HG03103 (cell line): ENCODE measurements at regions not wholly inside any gene's neighbourhood (a gene's known extent, or its start where the extent isn't known, plus 50 kb on each side); places are given as distances from the start of the nearest gene placed in this dataset.
"Not testable (repeated sequence)": the region's sequence is repeated elsewhere in the genome, so short reads cannot be mapped to it uniquely, and the experiment has no call there.

Source experiments
- ATAC-seq: cut with Tn5 transposase; IDR thresholded peaks from one replicate; pipeline ENCODE4 v1.9.1; 2021; ENCODE audit warnings: low read depth; ENCODE audit not compliant: unreplicated experiment

DNA sequence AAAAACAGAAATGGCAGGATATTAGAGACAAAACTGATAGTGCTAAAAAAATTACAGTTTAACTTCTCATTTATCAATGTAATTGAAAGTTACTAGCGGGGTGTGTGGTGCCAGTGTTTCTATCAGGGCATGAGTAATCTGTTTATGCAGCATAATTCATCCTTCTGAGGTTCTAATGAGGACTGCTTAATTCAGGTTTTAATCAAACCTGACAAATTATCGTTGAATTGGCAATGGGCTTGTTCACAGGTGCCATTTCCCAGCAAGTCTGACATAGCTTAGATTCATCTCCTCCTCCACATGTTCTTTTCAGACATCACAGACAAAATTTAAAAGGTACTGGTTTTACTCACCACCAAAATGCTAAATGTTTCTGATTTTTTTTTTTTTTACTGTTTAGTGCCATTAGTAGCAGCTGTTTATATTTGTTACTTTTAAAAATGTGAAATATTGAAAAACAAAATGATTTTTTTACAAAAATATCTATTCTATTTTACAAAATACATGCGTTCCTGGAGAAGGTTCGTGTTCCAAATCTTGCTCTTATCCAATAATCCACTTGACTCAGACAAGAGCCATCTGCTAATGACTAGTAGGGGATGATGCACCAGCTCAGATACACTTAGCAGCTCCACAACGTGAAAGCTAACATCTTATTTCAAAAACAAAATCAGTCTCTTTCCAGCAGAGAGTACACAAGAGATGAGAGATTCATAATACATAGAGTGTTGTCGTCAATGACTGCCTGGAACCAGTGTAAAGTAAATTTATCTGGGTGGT lies 447.7 kb upstream of the DPPA4 start:
- ATAC-seq: no peak

DNA sequence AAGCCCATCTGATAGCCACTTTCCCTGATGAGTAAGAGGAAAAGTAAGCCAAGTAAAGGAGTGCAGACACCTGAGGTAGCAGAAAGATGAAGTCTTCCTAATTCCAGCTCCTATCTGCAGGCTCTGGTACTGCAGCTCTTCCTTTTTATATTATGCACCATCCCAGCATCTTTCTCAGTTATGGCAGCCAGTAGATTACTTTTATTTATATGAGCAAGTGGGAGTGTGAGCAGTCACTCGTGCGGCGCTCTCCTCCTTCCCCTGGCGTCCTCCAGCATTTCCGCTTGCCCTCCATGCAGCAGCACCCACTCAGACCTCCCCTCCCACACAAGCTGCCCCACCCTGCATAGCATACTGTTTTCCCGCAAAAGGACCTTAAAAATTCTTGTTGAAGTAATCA lies 465.9 kb upstream of the DPPA4 start:
- no peak for ATAC-seq

DNA sequence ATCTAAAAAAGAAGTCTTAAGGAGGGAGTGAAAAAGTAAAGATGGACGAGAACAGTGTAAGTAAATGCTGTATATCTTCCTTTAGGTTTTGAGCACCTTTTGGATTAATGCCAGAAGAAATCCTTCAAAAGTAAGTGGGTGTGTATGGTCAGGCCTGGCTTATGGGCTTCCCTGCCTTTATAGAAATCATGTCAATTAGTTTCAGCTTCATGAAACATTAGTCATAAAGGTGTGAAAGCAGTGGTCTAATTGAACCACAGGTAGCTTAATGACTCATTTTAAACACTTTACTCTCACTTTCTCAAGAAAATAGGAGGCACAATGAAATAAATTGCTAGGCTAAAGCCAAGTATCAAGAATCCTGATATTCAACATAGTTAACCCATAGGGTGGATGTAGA lies 467.4 kb upstream of the DPPA4 start:
- ATAC-seq: no peak

DNA sequence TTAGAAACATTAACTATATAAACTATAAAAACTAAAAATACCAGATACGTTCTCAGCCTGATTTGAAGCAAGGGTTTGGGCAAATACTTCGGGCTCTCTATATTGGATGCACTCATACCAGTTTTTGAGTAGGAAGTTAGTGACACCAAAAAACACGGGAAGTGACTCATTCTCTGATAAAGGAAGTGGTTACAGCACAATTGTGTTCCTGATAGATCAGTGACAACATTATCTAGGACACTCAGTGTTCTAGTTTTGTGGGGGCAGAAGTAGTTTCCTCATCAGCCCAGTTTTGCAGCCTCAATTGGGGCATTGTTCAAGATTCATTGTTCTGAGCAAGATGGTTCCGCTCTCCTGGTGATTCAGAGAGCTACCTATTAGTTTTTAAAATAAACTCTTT lies 469.6 kb upstream of the DPPA4 start:
- ATAC-seq: no peak

DNA sequence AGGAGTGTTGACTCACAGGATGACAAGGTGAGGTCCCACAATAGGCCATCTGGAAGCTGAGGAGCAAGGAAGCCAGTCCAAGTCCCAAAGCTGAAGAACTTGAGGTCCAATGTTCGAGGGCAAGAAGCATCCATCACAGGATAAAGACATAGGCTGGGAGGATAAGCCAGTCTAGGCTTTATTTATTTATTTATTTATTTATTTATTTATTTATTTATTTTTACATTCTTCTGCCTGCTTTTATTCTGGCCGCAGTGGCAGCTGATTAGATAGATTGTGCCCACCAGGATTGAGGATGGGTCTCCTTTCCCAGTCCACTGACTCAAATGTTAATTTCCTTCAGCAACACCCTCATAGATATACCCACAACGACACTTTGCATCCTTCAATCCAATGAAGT lies 472.2 kb upstream of the DPPA4 start:
- ATAC-seq: no peak

DNA sequence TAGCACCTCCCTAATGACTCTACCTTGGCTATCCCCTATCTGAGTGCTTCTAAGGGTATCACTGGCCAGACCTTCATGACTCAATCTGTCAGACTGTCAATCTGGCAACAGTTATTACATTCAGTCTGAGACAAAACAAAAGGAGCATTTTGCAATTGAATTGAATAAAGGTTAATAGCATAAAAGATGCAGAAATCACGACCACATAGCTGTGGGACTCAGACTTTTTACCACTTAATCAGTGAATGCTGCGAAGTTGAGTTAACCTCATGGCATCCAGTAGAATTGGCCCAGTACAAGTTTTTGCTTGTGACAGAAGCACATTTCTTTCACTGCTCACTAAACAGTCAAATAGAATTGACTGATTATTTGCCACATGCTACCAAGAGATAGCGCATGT lies 480.7 kb upstream of the DPPA4 start:
- no peak for ATAC-seq

DNA sequence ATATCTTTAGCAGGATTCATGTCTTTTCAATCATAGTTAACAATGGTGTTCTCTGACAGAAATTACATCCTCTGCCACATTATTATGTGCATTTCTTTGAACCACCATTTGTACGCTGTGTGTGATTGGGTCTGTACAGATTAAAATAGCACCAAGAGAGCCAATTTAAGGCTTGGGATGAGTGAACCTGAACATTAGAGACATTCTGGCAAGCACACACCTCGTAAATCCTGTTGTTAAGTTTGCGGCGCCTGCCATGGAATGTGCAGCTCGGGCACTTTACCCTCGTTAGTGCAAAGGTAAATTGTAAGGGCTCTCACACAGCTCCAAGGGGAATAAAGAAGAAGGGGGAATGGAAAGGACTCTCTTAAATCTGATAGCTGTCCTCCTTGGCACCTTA lies 482.4 kb upstream of the DPPA4 start:
- ATAC-seq: no peak

DNA sequence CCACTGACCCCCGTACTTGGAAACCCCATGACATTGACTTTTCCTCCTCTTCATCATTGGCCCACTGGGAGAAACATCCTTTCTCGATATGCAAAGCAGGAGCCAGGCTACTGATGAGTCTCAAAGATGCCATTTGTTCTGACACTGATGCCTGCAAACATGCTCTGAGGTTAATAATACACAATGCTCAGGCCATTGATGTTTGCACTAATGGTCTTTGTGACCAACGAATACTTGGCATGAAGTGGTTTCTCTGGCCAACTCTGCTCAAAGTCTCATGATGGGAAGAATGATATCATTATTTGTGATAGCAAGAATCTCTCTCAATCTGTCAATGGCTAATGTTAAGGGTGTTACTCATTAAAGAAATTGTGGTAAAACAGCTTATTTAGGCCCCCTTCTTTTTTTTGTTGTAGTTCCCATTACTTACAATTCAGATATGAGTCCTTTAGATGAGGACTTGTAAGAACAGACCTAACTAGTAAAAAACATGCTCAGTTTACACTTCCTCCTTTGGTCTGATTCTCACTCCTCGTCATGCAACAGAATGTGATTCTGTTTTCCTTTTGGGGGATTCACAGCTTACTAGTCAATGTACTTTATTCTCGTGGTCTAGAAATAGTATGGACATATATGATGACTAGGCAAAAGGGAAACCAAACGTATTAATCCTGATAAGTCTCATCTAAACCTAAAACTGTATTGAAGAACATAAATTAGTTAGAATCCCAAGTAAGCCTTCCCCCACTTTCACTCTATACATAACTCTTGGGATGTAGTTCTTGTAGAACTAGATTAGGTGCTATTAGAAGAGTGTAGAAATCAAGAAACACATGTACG lies 488.8 kb upstream of the DPPA4 start:
- ATAC-seq: no peak

DNA sequence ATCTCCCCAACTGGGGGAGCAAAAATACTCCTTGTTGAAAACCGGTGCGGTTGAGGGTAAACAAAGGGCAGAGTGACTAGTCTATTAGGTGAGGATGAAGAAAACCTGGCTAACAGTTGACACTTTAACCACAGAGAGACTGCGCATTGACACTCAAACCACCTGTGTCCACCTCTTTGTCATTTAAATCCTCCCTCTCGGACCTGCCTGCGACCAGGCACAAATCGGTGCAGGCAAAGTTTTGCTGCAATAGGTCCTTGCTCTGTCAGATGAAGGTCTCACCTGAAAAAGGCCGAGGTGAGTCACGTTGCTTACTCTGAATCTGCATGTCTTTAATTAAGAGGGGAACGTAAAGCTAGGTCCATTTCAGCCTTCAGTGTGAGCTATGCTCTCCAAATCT lies 494.1 kb upstream of the DPPA4 start:
- ATAC-seq: no peak

DNA sequence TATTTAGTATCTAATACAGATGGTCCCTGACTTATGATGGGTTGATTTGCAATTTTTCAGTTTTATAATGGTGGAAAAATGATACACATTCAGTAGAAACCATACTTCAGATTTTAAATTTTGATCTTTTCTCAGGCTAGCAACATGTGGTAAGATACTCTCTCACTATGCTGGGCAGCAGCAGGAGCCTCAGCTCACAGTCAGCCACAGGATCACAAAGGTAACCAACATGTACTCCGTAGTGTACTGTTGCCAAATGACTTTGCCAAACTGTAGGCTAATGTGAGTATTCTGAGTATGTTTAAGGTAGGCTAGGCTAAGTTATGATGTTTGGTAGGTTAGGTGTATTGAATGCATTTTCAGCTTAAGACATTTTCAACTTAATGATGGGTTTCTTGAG lies 498.6 kb upstream of the DPPA4 start:
- no peak for ATAC-seq

DNA sequence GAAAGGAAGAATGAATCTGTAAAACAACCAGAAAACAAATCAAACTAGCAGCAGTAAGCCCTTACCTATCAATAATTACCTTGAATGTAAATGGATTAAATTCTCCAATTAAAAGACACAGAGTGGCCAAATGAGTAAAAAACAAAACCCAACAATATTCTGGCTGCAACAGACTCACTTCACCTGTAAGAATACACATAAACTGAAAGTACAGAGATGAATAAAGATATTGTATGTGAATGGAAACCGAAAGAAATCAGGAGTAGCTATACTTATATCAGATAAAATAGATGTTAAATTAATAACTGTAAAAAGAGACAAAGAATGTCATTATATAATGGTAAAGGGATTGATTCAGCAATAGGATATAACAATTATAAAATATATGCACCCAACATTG lies 514.5 kb upstream of the DPPA4 start:
- no peak for ATAC-seq

DNA sequence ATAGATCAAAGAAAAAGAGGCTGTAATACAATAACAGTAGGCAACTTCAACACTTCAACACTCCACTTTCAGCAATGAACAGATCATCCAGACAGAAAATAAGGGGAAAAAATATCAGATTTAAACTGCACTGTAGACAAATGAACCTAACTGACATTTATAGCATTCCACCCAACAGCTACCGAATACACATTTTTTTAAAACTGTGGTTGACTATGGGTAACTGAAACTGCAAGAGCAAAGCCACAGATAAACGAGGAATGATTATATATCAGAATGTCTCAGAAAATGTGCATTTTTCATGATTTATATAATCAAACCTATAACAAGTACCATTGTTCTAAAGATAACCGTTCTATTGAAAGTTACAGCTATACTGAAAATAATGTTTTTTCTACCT lies 514.9 kb upstream of the DPPA4 start:
- ATAC-seq: no peak

DNA sequence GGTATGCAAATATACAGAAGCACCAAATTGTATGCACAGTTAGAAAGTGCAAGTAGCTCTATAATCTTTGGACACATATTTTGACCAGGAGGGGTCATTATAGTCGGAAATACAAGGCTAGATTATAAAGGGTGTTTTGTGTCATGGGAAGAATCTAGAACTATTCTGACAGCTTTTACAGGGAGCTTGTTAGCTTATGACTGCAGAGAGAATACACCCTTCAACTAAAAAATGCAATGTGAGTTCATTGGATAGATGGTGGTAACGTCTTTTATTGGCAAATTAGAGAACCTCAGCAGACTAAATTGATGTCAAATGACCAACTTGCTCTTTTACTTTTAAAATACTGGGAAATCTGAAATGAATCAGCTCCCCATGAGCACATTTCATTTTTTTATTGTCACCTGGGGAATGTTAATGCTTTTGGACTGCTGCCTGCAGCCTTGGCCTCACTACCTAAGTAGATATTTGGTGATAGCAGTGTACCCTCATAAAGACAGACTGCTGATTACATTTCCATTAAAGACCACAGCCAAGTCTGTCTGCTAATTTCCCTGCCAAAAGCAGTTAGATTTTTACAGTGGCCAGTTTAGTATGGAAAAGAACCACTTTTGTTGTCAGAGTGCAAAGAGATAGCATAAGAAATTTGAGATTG lies 515.9 kb upstream of the DPPA4 start:
- no peak for ATAC-seq

DNA sequence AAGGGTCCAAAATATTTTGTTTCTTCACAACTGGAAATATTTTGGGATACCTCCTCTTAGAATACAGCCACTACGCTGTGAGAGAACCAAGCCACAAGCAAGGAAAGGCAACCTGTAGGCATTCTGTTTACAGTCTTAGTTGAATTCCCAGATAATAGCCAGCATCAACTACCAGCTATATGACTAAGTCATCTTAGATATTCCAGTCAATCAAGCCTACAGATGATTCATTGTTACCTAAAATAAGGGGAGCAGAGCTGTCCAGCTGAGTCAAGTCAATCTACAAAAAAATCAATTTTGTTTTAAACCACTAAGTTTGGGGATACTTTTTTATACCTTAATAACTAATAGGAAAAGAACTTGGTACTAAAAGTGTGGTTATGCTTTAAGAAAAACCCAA lies 526.4 kb upstream of the DPPA4 start:
- ATAC-seq: no peak

DNA sequence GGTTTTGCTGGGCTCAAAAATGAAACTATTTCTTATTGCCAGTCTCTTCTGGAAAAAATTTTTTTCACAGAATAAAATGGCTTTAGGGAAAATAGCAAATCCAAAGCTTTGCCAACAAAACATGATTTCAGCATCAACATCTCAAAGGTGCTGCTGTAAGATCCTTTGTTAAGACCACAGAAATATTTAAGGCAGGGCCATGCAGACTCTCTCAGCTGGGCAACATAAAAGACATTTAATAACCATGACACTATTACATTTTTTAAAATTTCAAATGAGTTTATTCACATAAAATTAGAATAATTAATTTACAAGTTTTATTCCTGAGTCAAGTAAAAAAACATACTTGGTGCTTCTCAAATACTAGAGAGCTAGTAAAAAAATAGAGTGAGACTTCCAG lies 527.1 kb upstream of the DPPA4 start:
- no peak for ATAC-seq

DNA sequence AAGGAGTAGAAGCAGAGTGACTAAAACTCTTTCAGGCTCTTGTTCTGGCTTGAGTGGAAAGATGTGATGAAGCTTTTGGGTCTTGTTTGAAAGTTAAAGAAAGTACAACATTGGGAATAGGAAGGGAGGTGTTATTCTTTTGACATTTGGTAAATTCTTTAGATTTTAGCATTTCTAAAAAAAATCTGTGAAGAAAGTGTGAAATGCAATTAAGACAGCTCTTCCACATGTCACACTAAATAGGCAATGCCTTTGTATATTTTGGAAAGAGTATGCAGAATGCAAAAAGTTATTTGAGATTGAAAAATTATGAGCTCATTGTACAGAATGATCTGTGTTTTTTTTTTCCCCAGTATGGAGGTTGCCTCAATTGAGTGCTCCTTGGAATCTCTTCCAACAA lies 532.2 kb upstream of the DPPA4 start:
- ATAC-seq: no peak

DNA sequence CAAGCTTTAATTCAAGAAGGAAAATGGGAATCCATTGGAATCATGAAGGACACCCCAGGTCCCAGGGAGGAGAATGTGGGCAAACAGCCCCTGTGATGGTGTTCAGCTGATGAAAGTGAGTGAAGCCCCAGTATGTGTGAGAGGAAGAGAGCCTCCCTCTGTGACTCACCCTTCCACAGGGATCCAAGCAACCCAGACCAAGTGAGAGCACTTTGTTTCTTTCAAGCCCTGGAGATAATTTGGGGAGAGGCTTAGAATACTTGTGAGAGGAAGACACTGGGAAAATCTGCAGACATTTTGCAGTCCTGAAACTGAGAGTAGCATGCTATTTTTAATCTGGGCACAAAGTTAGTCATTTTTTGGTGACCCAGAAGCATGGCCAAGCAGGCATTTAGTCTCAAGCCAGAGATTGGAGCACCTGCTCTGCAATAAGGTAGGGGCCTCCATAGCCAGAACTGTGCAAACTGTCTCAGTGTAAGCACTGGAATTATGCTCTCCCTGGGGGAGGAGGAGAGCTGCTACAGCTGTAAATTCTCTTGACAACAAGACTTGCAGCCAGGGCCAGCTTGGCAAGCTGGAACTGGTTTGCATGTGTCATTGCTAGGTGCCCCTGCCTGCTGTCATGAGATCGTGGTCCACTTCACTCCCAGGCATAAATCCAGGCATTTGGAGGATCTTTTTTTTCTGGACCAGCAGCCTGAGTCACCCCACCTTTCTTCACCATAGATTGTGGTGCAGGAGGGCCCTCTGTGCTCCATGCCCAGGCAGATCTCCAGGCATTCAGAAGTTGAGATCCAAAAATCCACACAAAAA lies 537.8 kb upstream of the DPPA4 start:
- no peak for ATAC-seq

DNA sequence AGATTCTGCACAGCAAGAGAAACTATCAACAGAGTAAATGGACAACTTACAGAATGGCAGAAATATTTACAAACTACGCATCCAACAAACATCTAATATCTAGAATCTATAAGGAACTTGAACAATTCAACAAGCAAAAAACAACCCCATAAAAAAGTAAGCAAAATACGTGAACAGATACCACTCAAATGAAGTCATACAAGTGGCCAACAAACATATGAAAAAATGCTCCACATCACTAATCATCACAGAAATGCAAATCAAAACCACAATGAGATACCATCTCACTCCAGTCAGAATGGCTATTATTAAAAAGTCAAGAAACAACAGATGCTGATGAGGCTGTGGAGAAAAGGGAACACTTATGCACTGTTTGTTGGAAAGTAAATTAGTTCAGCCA lies 540.3 kb upstream of the DPPA4 start:
- not testable (repeated sequence) for ATAC-seq

DNA sequence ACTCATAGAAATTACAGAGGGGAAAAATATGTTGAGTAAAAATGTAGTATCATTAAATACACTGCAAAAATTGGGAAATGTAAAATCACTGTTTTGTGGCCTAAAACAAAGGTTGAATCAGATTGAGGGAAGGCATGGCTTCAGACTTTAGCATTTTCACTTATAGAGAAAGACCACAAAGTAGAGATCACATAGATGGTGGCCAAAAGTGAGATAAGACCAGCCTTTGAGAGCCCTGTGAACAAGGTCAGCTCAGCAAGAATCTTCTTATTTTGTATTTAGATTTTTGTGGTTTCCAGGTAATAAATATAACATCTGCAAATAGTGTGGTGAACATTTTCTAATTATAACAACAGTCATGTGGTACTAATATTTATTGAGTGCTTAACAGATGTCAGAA lies 544.8 kb upstream of the DPPA4 start:
- ATAC-seq: no peak

DNA sequence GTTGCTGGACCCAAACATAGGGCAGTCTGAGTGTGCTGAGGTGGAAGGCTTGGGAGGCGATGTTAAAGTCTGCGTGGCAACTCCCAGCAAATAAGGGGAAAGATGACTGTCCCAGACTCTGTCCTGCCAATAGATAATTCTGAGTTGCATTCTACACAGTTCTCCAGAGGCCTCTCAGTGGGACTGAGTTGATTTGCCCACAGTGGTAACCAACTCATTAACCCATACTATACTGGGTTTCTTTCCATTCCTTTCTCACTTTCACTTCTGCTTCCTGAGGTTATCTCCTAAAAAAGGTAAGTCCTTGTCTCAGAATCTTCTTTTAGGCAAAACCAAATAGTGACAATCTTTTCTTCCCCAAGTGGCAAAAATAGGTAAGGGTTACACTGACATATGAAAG lies 549.9 kb upstream of the DPPA4 start:
- no peak for ATAC-seq

DNA sequence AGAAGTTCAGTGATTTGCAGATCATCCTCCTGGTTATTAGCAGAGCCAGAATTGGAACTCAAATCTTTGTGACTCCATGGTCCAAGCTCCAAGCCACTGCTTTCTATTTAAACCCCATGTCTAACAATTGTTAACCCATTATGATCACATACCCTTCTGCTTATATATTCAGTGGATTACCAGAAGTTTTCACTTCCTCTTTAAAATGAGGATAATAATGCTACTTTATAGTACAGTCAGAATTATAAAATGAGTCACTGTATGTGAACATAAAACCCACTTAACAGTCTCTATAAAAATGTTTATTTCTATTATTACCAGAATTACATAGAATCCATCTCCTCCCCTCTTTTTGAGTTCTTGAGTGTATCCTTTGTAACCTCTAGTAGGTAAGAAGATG lies 550.7 kb upstream of the DPPA4 start:
- no peak for ATAC-seq
